HUES64 (cell line): ENCODE measurements at regions not wholly inside any gene's neighbourhood (a gene's known extent, or its start where the extent isn't known, plus 50 kb on each side); places are given as distances from the start of the nearest gene placed in this dataset.

Experiments used
- H3K27ac ChIP-seq: 2 replicates; pipeline ENCODE4 v1.7.0; 2013; ENCODE audit warnings: low read depth, low read length, inconsistent platforms
- H3K27me3 ChIP-seq: 2 replicates; pipeline ENCODE4 v1.6.1; 2013; ENCODE audit warnings: mild to moderate bottlenecking, low read length; ENCODE audit not compliant: insufficient read depth
- H3K36me3 ChIP-seq: 2 replicates; pipeline ENCODE4 v1.6.1; 2013; ENCODE audit warnings: mild to moderate bottlenecking, low read length; ENCODE audit not compliant: insufficient read depth
- H3K4me1 ChIP-seq: 2 replicates; pipeline ENCODE4 v1.6.1; 2013; ENCODE audit warnings: mild to moderate bottlenecking, low read length, moderate library complexity; ENCODE audit not compliant: insufficient read depth
- H3K4me3 ChIP-seq: 2 replicates; pipeline ENCODE4 v1.5.1; 2013; ENCODE audit warnings: mild to moderate bottlenecking, low read length, moderate library complexity
- H3K9ac ChIP-seq: 2 replicates; pipeline ENCODE4 v1.6.1; 2013; ENCODE audit warnings: mild to moderate bottlenecking, low read depth, low read length
- H3K9me3 ChIP-seq: 2 replicates; pipeline ENCODE4 v1.6.1; 2013; ENCODE audit warnings: low read depth, low read length; ENCODE audit not compliant: insufficient read depth
- WGBS: fragments of 150-250, 120-280 bp; methylation state at CpG from one replicate; pipeline ENCODE4 v1.1.7; 2013; ENCODE audit warnings: missing lambda C conversion rate; 5-methylcytosine and 5-hydroxymethylcytosine counted together

- H3K4me3 ChIP-seq: no peak overlapping the region
- no peaks in the 10 kb centered on the region for H3K36me3 ChIP-seq
- no peaks in the 10 kb centered on the region for H3K27me3 ChIP-seq
- no peak overlapping the region for H3K27ac ChIP-seq
- WGBS: 91% methylated on average over 1 of the region's 1 CpG
- H3K4me1 ChIP-seq: no peaks in the 10 kb centered on the region
- no peaks in the 10 kb centered on the region for H3K9me3 ChIP-seq
- H3K9ac ChIP-seq: no peak overlapping the region
These were observed 241.0 kb downstream of the HNMT start for GRCh38 chr2:138205281-138205680.

DNA sequence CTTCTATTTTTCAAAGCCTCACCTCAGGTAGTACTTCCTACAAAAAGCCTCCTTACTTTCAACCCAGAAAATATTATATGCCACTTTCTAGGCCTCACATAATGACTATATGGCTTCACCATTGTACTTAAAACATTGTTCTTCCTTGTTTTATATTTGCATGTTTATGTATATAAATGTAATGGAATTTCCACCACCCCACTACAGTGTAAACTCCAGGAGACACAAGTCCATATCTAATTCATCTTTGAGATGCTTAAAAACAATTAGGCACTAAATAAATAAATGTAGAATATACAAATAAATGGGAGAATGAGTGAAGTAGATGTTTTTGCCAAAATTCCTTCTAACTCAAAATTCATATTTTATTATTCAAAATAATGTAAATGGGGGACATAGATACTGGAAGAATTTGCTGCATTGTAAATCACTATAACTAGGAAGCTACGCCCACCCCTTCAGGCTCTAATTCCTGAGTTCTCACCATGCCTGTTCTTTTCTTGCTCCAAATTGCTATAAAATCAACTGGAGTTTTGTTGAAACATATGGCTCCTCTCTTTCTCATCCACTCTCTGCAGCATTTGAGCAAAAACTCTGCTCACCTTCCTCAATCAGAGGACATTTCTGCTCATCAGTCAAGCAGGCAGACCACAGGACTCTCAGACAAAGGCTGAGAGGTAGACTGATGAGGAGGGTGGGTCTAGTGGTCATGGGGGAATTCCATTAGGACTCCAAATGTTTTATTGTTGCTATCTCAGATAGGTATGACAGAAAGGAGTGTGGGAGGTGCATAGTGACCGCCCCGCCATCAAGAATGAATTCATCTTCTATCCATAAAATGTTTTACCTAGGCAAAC lies 243.0 kb downstream of the HNMT start:
- no peak overlapping the region for H3K27ac ChIP-seq
- no peak overlapping the region for H3K9ac ChIP-seq
- H3K27me3 ChIP-seq: no peaks in the 10 kb centered on the region
- no peaks in the 10 kb centered on the region for H3K4me1 ChIP-seq
- H3K36me3 ChIP-seq: no peaks in the 10 kb centered on the region
- no peaks in the 10 kb centered on the region for H3K9me3 ChIP-seq
- WGBS: 94% methylated on average over 3 of the region's 3 CpGs
- no peak overlapping the region for H3K4me3 ChIP-seq

DNA sequence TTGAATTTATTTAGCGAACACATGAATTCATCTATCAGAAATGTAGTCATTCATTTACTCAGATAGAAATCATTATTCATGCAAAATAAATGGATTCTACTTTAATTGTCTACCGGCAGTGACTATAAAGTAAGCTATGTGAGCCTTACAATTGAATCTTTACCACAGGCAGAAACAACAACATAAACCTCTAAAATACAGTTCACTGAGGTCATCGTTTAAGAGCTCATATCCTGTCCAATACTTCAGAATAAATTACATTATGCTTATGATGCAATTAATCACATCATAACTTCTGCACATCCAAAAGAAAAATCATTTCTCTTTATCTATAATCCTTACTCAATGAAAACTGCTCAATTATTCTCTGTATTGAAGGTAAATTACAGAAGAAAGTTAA lies 244.7 kb downstream of the HNMT start:
- Histone ChIP-seq H3K27ac (no peak overlapping the region), H3K4me3 (no peak overlapping the region), H3K9me3 (no peaks in the 10 kb centered on the region), H3K9ac (no peak overlapping the region), H3K27me3 (no peaks in the 10 kb centered on the region), H3K36me3 (no peaks in the 10 kb centered on the region), H3K4me1 (peaks cover 4% of the 10 kb centered on the region)
- WGBS: 94% methylated on average over 3 of the region's 3 CpGs

DNA sequence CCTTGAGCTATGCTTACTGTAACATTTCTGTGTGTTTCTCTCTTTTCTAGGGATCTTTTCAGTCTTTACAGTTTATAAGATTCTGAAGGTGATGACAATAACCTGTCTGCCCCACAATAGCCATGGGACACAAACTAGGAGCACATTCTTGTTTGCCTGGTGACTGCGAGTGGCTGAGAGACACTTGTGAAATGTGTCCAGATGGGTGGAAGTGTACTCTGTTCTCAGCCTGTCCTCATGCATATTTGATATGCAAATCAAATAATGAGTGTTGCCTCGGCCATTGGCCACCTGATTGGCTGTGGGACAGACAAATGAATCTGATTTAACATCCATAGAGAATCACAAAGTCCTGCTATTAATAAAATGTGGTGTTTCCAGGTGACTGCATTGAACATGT lies 246.2 kb downstream of the HNMT start:
- H3K4me3 ChIP-seq: no peak overlapping the region
- H3K36me3 ChIP-seq: no peaks in the 10 kb centered on the region
- WGBS: 90% methylated on average over 2 of the region's 2 CpGs
- peaks cover 6% of the 10 kb centered on the region for H3K4me1 ChIP-seq
- H3K9me3 ChIP-seq: no peaks in the 10 kb centered on the region
- no peak overlapping the region for H3K9ac ChIP-seq
- no peak overlapping the region for H3K27ac ChIP-seq
- no peaks in the 10 kb centered on the region for H3K27me3 ChIP-seq

DNA sequence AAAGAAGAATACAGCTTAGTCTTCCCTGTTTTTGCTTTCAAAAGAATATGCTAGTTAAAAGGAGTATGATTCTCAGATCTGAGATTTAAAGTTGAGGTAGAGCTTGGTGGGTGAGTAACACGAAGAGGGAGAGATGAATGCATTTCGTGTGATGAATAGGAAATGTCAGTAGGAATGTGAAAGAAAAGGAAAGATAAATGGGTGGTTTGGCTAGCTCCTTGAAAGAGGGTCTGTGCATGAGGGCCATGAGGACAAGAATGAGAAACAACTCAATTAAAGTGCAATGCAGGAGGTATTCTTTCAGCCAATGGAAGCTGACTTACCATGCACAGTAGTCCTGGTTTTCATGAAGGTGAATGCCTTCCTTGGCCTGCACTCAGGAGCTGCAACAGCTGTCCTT lies 248.2 kb downstream of the HNMT start:
- Histone ChIP-seq H3K9ac (no peak overlapping the region), H3K27ac (no peak overlapping the region)
- 88% methylated on average over 2 of the region's 2 CpGs for WGBS

DNA sequence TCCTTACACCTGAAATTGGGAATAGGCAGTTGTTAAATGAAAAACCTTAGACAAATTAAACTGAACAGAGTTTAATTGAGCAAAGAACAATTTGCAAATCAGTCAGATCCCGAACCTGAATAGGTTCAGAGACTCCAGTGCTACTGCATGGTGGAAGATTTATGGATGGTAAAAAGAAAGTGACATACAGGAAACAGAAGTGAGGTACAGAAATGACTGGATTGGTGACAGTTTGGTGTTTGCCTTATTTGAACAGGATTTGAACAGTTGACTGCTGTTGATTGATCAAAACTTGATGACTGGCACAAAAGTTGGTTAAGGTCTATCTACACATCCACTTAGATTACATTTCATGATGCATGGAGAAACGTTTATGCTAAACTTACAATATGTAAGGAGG lies 248.8 kb downstream of the HNMT start:
- Histone ChIP-seq H3K9ac (no peak overlapping the region), H3K4me1 (peaks cover 12% of the 10 kb centered on the region), H3K9me3 (no peaks in the 10 kb centered on the region), H3K36me3 (no peaks in the 10 kb centered on the region), H3K27me3 (no peaks in the 10 kb centered on the region), H3K27ac (no peak overlapping the region), H3K4me3 (no peak overlapping the region)
- 94% methylated on average over 1 of the region's 2 CpGs for WGBS

More for the DNA sequence above, 248.2 kb downstream of the HNMT start:
- Histone ChIP-seq H3K27me3 (no peaks in the 10 kb centered on the region), H3K4me1 (peaks cover 6% of the 10 kb centered on the region), H3K9me3 (no peaks in the 10 kb centered on the region), H3K4me3 (no peak overlapping the region), H3K36me3 (no peaks in the 10 kb centered on the region)

GRCh38 chr2:138213624-138214023 lies 249.4 kb downstream of the HNMT start:
- peaks cover 13% of the 10 kb centered on the region for H3K4me1 ChIP-seq
- H3K9ac ChIP-seq: no peak overlapping the region
- H3K9me3 ChIP-seq: no peaks in the 10 kb centered on the region
- no peaks in the 10 kb centered on the region for H3K27me3 ChIP-seq
- no peak overlapping the region for H3K4me3 ChIP-seq
- no peaks in the 10 kb centered on the region for H3K36me3 ChIP-seq
- no peak overlapping the region for H3K27ac ChIP-seq

DNA sequence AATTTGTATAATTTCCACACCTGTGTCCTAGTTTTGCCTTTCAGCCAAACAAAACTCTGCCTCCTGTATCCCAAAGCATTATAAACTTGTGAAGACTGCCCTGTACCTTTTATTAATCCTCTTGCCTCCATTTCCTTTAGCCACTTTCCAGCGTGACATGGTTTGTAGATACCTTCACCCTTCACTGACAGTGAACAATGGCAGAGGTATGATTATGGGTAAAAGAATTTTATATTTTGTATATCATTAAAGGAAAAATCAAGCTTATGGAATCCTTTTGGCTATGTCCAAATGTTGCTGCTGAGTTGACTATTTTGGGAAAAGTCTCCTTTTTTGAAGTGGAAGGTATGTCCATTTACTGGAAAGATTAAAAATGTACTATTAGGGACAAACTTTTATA lies 251.7 kb downstream of the HNMT start:
- Histone ChIP-seq H3K27ac (no peak overlapping the region), H3K27me3 (no peaks in the 10 kb centered on the region), H3K4me3 (no peak overlapping the region), H3K36me3 (no peaks in the 10 kb centered on the region), H3K9ac (no peak overlapping the region), H3K9me3 (no peaks in the 10 kb centered on the region), H3K4me1 (peaks cover 13% of the 10 kb centered on the region)
- no CpG with 5 or more reads among the region's 1 CpG for WGBS

- H3K4me3 ChIP-seq: no peak overlapping the region
- no peaks in the 10 kb centered on the region for H3K36me3 ChIP-seq
- H3K27me3 ChIP-seq: no peaks in the 10 kb centered on the region
- no peak overlapping the region for H3K9ac ChIP-seq
- peaks cover 13% of the 10 kb centered on the region for H3K4me1 ChIP-seq
- H3K27ac ChIP-seq: no peak overlapping the region
- no peaks in the 10 kb centered on the region for H3K9me3 ChIP-seq
These were observed 253.7 kb downstream of the HNMT start for GRCh38 chr2:138217975-138218374.

DNA sequence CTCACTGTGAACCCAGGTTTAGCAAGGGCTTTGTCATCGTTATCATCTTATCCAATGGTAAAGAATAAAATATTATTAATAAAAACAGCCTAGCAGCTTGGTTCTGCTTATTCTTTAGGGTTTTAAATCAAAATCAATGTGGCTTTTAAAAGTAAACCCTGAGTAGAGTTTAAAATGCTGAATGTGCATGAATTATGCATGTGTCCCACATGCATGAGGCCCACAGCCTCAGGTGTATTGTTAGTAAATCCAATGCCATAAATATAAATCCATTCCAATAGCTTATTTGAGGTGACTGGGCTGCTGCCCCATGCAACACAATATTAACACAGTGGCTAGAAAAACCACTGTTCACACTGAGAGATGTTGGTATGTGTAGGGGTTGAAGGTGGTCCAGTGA lies 254.1 kb downstream of the HNMT start:
- no peak overlapping the region for H3K4me3 ChIP-seq
- no peaks in the 10 kb centered on the region for H3K27me3 ChIP-seq
- peaks cover 13% of the 10 kb centered on the region for H3K4me1 ChIP-seq
- H3K9me3 ChIP-seq: no peaks in the 10 kb centered on the region
- no peak overlapping the region for H3K9ac ChIP-seq
- no peaks in the 10 kb centered on the region for H3K36me3 ChIP-seq
- WGBS: no CpG with 5 or more reads among the region's 1 CpG
- no peak overlapping the region for H3K27ac ChIP-seq

- Histone ChIP-seq H3K9ac (no peak overlapping the region), H3K27me3 (no peaks in the 10 kb centered on the region), H3K4me1 (peaks cover 8% of the 10 kb centered on the region), H3K36me3 (no peaks in the 10 kb centered on the region), H3K27ac (no peak overlapping the region), H3K4me3 (no peak overlapping the region), H3K9me3 (no peaks in the 10 kb centered on the region)
- 94% methylated on average over 5 of the region's 5 CpGs for WGBS
These were observed 255.7 kb downstream of the HNMT start for GRCh38 chr2:138219961-138220360.

DNA sequence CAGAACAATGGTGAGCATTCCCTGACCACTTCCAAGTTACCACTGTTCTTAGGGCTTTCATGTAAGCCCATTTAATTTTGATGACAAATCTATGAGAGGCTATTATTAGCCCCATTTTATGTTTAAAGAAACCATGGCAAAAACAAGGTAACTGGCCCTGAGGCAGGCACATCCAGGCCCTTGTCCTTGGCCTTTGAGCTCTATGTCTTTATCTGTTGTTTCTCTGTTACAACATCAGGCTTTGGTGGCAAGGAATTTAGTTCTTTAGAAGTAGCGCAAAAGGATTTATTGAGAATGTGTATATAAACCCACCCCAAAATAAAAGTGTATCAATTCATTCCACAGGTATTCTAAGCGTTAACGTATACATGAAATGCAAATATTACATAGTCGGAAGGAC lies 257.1 kb downstream of the HNMT start:
- Histone ChIP-seq H3K36me3 (no peaks in the 10 kb centered on the region), H3K9me3 (no peaks in the 10 kb centered on the region), H3K9ac (no peak overlapping the region), H3K27me3 (no peaks in the 10 kb centered on the region), H3K27ac (no peak overlapping the region), H3K4me1 (peaks cover 8% of the 10 kb centered on the region), H3K4me3 (no peak overlapping the region)
- 95% methylated on average over 3 of the region's 4 CpGs for WGBS
